Keratinocyte (primary cell): ENCODE measurements at regions not wholly inside any gene's neighbourhood (a gene's known extent, or its start where the extent isn't known, plus 50 kb on each side); places are given as distances from the start of the nearest gene placed in this dataset.
"Not testable (repeated sequence)": the region's sequence is repeated elsewhere in the genome, so short reads cannot be mapped to it uniquely, and the experiment has no call there.

Experiments used
- EZH2 ChIP-seq: IDR thresholded peaks from one replicate; pipeline ENCODE4 v1.6.1; 2012; ENCODE audit warnings: inconsistent platforms, mild to moderate bottlenecking, low read length, moderate library complexity
- TF ChIP-seq, protein P1 (sequence below), 3 experiments: IDR thresholded peaks in 1 of 3; conservative IDR thresholded peaks in 1 of 3; optimal IDR thresholded peaks in 1 of 3; 2 replicates in 2 of 3; 3 replicates in 1 of 3; pipeline versions ENCODE3 to v1.5.1; 2011; ENCODE audit warnings: low read length in 3 of 3, mild to moderate bottlenecking in 3 of 3, moderate library complexity in 2 of 3, control low read depth in 1 of 3, inconsistent platforms in 1 of 3; ENCODE audit not compliant: insufficient read depth in 2 of 3; ENCODE audit errors: extremely low read depth in 1 of 3

GRCh38 chr21:10363321-10363720 lies 158.1 kb upstream of the TPTE start:
- TF ChIP-seq, protein P1, sequence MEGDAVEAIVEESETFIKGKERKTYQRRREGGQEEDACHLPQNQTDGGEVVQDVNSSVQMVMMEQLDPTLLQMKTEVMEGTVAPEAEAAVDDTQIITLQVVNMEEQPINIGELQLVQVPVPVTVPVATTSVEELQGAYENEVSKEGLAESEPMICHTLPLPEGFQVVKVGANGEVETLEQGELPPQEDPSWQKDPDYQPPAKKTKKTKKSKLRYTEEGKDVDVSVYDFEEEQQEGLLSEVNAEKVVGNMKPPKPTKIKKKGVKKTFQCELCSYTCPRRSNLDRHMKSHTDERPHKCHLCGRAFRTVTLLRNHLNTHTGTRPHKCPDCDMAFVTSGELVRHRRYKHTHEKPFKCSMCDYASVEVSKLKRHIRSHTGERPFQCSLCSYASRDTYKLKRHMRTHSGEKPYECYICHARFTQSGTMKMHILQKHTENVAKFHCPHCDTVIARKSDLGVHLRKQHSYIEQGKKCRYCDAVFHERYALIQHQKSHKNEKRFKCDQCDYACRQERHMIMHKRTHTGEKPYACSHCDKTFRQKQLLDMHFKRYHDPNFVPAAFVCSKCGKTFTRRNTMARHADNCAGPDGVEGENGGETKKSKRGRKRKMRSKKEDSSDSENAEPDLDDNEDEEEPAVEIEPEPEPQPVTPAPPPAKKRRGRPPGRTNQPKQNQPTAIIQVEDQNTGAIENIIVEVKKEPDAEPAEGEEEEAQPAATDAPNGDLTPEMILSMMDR (optimal IDR thresholded peaks at IDR 0.05 in 1 of 3, IDR thresholded peaks at IDR 0.05 in 1 of 3, conservative IDR thresholded peaks at IDR 0.05 in 1 of 3; ENCODE audit: extremely low read depth in 1 of 3, insufficient read depth in 2 of 3, low read length in 3 of 3) = not testable (repeated sequence)
- TF ChIP-seq EZH2 = not testable (repeated sequence)
